SHP77 treated with DMSO at 0.1 percent for 48 hours (cell line): ENCODE measurements at regions not wholly inside any gene's neighbourhood (a gene's known extent, or its start where the extent isn't known, plus 50 kb on each side); places are given as distances from the start of the nearest gene placed in this dataset.

ENCODE experiments used
- DNase-seq: peaks from one replicate; lab custom pipeline; 2025; lab: John Stamatoyannopoulos, UW

GRCh38 chr5:164027738-164028137, 522.3 kb downstream of the MAT2B start:
- DNase-seq: no peak

GRCh38 chr5:164038128-164038783, 532.8 kb downstream of the MAT2B start:
- DNase-seq: no peak

- no peak for DNase-seq
Observed at GRCh38 chr5:164041105-164041504, 535.7 kb downstream of the MAT2B start.

- no peak for DNase-seq
Observed at GRCh38 chr5:164048359-164048926, 543.0 kb downstream of the MAT2B start.

DNA sequence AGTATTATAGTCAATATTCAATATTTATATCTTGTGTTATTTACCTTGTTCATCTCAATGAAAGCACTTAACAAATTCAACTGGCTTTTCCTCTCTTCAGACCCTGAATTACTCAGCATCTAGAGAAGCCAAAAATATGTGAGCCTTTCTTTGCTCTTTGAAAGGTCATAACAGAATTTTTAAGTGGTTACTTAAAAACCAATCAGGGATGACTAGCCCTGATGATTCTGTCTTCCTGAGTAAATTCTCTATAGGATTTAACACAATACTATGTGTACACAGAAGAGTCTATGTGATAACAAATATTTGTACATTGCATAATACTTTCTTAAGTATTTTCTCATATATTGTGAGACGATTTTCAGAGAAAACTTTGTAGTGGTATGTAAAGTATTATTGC, 546.3 kb downstream of the MAT2B start:
- no peak for DNase-seq

- no peak for DNase-seq
Observed at GRCh38 chr5:164052536-164053093, 547.2 kb downstream of the MAT2B start.

- no peak for DNase-seq
Observed at GRCh38 chr5:164053123-164053522, 547.7 kb downstream of the MAT2B start.

DNA sequence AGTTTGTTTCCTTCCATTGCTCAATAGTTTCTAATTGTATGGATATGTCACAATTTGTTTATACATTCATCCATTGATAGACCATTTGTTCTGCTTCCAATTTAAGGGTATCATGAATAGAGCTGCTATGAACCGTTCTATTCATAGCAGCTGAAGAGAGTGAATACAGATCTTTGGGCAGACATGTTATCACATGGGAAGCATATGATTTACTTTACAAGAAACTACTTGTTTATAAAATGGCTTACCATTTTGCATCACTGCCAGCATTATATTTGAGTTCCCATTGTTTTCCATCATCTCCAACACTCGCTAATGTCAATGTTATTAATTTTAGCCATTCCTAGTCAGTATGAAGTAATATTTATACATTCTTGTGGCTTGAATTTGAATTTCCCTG, 549.0 kb downstream of the MAT2B start:
- no peak for DNase-seq

- no peak for DNase-seq
Observed at GRCh38 chr5:164057121-164057520, 551.7 kb downstream of the MAT2B start.

DNA sequence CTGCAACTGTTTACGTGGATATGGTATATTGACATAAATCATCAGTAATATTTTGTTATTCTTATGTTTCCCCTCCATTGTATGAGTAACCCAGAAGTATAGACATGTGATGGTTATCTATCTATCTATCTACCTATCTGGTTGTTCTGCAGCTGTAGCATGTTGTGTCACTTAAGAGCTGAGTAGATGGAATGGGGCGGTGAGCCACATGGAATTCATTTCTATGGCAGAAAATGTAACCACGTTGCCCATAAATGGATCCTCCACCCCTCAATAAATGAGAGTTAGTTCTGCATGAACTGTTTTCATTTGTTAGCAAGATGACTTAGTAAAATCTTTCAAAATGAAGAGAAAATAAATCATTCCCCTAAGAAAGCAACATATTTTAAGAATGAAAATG, 553.2 kb downstream of the MAT2B start:
- no peak for DNase-seq

GRCh38 chr5:164059471-164059870, 554.1 kb downstream of the MAT2B start:
- DNase-seq: no peak

DNA sequence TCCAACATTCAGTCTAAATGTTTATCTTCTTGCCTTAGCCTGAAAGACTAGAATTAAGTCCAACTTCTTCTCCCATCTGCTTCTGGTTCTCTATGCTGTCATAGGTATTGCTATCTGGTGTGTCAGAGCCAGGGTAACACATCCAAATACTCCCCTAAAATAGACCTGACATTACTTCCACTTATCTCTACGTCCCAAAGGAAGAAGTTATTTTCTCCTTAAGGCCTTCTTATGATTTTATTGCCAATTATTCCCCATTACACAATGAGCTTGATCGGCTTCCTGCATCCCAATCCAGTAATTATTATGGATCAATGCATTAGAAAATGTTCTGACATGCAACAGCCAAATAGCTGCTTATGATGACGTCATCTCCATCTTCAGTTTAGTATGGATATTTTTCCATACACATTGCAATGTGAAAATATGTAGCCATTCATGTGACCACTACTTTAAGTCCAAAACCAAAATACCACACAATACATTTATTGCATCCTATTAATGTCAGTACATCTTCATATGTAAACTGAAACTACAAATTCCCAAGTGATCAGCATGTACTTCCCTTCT, 555.5 kb downstream of the MAT2B start:
- no peak for DNase-seq

DNA sequence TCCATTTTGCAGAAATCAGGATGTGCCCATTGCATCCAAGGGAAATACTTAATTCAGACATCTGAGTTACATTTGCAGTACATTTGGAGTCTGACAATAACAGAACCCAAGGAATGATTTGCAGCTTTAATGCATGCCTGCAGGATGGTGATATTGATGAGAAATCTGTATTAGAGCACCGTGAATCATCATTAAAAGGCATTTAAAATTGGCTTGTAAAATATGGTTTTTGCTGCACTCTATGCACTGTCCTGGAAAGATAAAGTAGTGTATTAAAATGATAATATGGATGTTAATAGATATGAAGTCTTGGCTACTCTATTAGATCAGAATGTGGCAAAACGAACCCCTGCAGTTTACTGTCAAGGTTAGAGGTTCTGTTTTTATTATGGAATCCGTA, 556.9 kb downstream of the MAT2B start:
- DNase-seq: no peak

DNA sequence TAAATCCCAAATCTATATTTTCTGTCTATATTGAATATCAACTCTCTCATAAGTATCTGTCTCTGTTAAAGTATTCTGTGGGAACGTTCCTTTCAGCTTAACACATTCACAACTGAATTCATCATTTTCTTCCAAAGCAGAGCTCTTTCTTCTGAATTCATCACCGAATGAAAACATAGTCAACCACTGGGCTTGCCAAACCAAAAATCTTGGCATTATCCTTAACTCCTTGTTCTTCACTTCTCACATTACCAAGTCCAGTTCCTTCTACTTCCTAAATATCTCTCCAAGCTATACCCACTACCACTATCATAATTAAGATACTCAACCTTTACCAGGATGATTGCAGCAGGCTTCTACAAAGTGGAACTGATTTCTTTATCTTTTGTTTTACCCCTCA, 559.8 kb downstream of the MAT2B start:
- no peak for DNase-seq

- DNase-seq: no peak
Observed at GRCh38 chr5:164071671-164072070, 566.3 kb downstream of the MAT2B start.

GRCh38 chr5:164073081-164073480, 567.7 kb downstream of the MAT2B start:
- no peak for DNase-seq

DNA sequence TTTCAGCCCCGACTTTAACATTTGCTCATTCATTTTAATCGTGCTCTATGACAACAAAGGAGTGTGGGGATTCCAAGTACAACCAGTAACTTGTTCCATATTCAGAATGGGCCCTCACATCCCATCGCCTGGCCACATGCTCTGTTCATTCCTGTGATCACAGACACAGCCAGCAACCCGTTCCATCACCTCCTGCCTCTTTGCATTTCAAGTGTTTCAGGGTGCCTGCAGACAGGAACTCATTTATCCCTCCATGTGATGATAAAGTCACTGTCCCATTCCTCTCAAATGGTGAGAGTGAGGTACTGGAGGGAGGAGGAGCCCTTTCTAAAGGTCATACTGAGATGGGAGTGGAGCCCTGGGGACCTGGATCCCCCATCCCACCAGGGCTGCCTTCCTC, 571.1 kb downstream of the MAT2B start:
- DNase-seq: no peak

DNA sequence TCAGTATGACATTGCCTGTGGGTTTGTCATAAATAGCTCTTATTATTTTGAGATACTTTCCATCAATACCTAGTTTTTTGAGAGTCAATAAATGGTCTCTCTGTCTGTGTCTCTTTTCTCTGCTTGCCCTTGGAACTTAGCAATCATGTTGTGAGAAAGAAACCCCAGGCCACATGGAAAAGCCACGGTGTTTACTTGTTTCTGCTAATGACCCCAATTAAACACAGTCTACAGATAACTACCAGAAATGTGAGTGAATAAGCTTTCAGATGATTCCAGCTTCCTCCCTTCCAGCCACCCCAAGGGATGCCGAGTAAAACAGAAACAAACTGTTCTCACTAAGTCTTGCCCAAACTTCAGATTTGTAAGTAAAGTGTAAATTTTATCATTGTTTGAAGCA, 584.9 kb downstream of the MAT2B start:
- no peak for DNase-seq

GRCh38 chr5:164091836-164092235, 586.4 kb downstream of the MAT2B start:
- no peak for DNase-seq

- no peak for DNase-seq
Observed at GRCh38 chr5:164094291-164094690, 588.9 kb downstream of the MAT2B start.

- no peak for DNase-seq
Observed at GRCh38 chr5:164097749-164098148, 592.3 kb downstream of the MAT2B start.

DNA sequence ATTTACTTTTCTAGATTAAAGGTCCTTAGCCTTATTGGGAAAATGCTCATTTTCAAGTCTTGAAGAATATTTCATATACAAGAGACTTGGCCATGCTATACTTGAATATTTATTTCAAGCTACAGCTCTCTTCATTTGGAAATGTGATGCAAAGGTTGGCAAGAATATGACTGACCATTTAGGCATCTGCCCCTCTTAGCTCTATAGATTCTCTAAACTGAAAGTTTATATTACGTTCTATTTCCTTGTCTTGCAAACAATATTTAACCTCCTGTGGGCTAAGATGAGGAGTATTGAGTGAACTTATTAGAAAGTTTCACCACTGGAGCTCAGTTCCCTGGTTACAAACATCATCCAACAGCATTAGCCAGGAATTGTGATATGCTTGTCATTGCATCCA, 593.1 kb downstream of the MAT2B start:
- DNase-seq: no peak

GRCh38 chr5:164098979-164099378, 593.6 kb downstream of the MAT2B start:
- DNase-seq: no peak

DNA sequence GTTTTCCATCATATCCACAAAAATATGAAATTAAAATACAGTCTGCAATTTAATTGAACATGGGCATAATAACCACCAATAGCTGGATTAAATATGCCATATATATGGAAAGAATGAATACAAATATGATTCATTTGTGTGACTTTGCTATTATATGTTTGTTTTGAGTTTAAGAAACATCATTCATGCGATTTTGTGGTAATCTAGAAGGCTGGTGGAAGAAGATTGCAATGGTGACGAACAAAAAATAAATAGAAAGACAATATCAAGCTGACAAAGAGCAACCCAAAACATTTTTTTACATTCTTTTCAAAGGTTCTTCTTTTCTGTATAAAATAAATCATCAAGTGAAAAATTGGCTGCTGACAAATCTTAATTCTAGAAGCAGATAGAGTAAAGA, 610.0 kb downstream of the MAT2B start:
- DNase-seq: no peak
